ENCODE measurements at regions not wholly inside any gene's neighbourhood (a gene's known extent, or its start where the extent isn't known, plus 50 kb on each side); places are given as distances from the start of the nearest gene placed in this dataset.

DNA sequence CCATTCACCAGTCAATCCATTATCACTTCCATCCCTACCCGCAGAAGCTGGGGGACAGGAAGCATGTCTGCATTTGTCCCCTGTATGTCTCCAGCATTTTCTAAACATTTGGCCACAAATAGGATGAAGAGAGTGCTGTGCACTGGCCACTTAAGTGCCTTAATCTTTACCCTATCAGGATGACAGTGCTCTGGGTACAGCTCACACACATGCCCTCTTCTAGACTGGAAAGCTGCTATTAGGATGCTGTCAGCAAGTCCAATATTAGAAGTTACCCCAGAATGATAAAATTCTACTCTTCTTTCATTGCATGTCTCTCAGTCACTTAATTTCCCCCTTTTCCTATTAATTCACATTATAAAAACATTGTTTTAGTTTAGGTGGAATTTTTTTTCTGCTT, 168.4 kb downstream of the RASEF start:
- H3K9me3 ChIP-seq: no peaks in the 10 kb centered on the region
- ATAC-seq: no peak
- TF ChIP-seq, protein P1, sequence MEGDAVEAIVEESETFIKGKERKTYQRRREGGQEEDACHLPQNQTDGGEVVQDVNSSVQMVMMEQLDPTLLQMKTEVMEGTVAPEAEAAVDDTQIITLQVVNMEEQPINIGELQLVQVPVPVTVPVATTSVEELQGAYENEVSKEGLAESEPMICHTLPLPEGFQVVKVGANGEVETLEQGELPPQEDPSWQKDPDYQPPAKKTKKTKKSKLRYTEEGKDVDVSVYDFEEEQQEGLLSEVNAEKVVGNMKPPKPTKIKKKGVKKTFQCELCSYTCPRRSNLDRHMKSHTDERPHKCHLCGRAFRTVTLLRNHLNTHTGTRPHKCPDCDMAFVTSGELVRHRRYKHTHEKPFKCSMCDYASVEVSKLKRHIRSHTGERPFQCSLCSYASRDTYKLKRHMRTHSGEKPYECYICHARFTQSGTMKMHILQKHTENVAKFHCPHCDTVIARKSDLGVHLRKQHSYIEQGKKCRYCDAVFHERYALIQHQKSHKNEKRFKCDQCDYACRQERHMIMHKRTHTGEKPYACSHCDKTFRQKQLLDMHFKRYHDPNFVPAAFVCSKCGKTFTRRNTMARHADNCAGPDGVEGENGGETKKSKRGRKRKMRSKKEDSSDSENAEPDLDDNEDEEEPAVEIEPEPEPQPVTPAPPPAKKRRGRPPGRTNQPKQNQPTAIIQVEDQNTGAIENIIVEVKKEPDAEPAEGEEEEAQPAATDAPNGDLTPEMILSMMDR (IDR thresholded peaks at IDR 0.05): no peak
- no peak overlapping the region for H3K27ac ChIP-seq
- no peaks in the 10 kb centered on the region for H3K27me3 ChIP-seq (ENCODE audit: insufficient read depth in 3 of 3, low read length in 2 of 3)
- 63 to 83% (median 81%) methylated on average over 1 of the region's 1 CpG for WGBS, 3 donors
- no peak for DNase-seq
- no peaks in the 10 kb centered on the region for H3K36me3 ChIP-seq (ENCODE audit: insufficient read depth in 1 of 2, low read depth in 1 of 2)
- intact Hi-C loops (cut with DNase I): no loop called here
- H3K4me1 ChIP-seq: no peaks in the 10 kb centered on the region
- no peak overlapping the region for H3K4me3 ChIP-seq

DNA sequence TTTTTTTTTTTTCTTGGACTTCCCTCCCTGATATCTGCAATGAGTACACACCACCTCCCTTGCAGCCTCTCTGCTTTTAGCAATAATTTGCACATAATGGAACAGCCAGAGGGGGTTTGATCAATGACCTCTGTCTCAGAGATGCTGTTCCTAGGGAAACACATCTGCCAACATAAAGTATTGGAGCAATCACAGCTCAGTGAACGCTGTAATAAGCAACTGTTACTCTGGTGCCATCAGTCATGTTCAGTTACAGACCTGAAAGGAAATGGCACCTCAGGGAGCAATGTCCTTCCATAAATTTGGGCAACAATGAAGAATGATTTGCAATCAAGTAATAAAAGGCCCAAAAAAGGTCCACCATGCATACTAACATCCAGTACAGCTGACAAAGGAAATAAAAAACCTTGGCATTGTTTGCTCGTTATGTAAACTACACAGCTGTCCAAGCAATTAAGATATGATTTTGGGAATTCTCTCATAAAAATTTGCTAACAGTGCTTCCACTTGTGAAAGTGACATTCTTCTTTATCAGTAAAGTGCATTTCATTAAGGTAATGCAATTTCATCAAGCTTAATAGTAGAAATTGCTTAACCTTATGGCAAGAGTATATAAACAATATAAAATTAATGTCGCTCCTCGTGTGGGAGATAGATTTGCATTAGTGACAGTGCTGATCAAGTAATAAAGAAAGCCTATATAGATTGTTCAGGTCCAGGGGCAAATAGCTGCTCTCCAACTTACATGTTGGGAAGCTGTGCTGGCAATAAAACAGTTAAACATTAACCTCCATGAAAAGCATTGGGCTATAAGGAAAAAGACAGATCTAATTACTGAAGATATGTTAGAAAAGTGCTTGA, 167.8 kb downstream of the RASEF start:
- intact Hi-C loops (cut with DNase I): no loop called here
- 48 to 49% (median 49%) methylated on average over 4 of the region's 4 CpGs for WGBS, 3 donors
- TF ChIP-seq, protein P1 (IDR thresholded peaks at IDR 0.05): no peak

DNA sequence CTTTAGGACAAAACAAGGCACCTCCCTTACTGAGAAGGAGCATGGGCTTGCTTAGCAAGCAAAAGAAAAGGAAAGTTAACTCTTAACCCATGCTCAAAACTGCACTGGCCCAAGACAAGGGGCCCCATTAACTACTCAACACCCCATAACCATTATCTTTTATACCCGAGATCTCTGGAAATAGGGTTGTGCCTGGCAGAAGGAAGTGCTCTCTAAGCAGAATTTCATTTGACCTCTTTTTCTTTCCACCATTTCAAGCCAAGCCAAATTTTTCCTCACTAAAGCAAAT, 167.2 kb downstream of the RASEF start:
- H3K4me3 ChIP-seq: no peak overlapping the region
- no peaks in the 10 kb centered on the region for H3K4me1 ChIP-seq
- intact Hi-C loops (cut with DNase I): no loop called here
- DNase-seq (no peak), ATAC-seq (no peak)
- H3K9me3 ChIP-seq: no peaks in the 10 kb centered on the region
- H3K27me3 ChIP-seq (ENCODE audit: insufficient read depth in 3 of 3, low read length in 2 of 3): no peaks in the 10 kb centered on the region
- 48 to 69% (median 51%) methylated on average over 1 of the region's 1 CpG for WGBS, 3 donors
- no peaks in the 10 kb centered on the region for H3K36me3 ChIP-seq (ENCODE audit: insufficient read depth in 1 of 2, low read depth in 1 of 2)
- no peak overlapping the region for H3K27ac ChIP-seq
- TF ChIP-seq, protein P1 (IDR thresholded peaks at IDR 0.05): no peak

More for the DNA sequence above, 167.8 kb downstream of the RASEF start:
- H3K9me3 ChIP-seq: no peaks in the 10 kb centered on the region
- DNase-seq (no peak), ATAC-seq (no peak)
- no peaks in the 10 kb centered on the region for H3K36me3 ChIP-seq (ENCODE audit: insufficient read depth in 1 of 2, low read depth in 1 of 2)
- no peak overlapping the region for H3K27ac ChIP-seq
- no peaks in the 10 kb centered on the region for H3K27me3 ChIP-seq (ENCODE audit: insufficient read depth in 3 of 3, low read length in 2 of 3)
- H3K4me3 ChIP-seq: no peak overlapping the region
- H3K4me1 ChIP-seq: no peaks in the 10 kb centered on the region

DNA sequence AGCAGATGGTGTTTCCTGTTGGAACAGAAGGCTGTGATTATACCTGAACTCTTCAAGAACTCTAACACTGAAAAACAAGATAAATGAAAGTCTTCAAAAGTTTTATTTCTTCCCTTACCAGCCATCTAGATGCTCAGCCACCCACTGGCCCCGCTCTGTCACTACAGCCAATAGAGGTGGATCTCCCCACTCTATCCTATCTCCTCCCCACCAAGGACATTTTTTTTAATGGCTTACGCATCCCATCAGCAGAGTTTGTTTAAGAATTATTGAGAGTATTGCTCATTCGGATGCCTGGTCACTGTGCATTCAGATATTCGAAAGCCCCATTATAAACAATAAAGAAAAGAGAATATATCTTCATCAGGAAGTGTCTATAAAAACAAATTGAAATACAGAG, 159.4 kb downstream of the RASEF start:
- no peaks in the 10 kb centered on the region for H3K4me1 ChIP-seq
- DNase-seq (no peak), ATAC-seq (no peak)
- intact Hi-C loops (cut with DNase I): no loop called here
- TF ChIP-seq, protein P1 (IDR thresholded peaks at IDR 0.05): no peak
- H3K27ac ChIP-seq: no peak overlapping the region
- WGBS, 3 donors: 86 to 89% (median 87%) methylated on average over 4 of the region's 4 CpGs
- H3K4me3 ChIP-seq: no peak overlapping the region
- H3K36me3 ChIP-seq (ENCODE audit: insufficient read depth in 1 of 2, low read depth in 1 of 2): no peaks in the 10 kb centered on the region
- no peaks in the 10 kb centered on the region for H3K27me3 ChIP-seq (ENCODE audit: insufficient read depth in 3 of 3, low read length in 2 of 3)
- no peaks in the 10 kb centered on the region for H3K9me3 ChIP-seq

DNA sequence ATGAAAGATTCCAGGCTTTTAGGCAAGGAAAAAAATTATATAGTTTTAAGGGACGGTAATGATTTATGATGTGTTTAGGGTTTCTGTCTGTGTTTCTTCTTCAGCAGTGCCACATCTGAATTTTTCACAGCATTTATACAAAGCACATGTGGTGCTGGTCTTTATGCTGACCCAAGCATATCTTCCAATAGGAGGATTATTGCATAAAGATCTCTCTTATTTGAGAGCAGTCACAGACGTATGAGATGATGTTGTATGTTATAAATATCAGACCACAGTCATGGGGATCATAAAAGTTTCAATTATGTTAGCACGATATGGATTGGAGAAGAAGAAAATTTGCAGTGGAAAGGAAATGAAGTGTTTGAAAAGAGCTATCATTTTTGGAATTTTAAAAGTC, 150.9 kb downstream of the RASEF start:
- 39 to 47% (median 45%) methylated on average over 3 of the region's 3 CpGs for WGBS, 3 donors
- intact Hi-C loops (cut with DNase I): no loop called here
- no peak for ATAC-seq

More for the DNA sequence above, 150.9 kb downstream of the RASEF start:
- DNase-seq: no peak
- Histone ChIP-seq H3K27ac (no peak overlapping the region), H3K4me1 (no peaks in the 10 kb centered on the region), H3K9me3 (no peaks in the 10 kb centered on the region), H3K36me3 (ENCODE audit: insufficient read depth in 1 of 2, low read depth in 1 of 2) (no peaks in the 10 kb centered on the region), H3K4me3 (no peak overlapping the region), H3K27me3 (ENCODE audit: insufficient read depth in 3 of 3, low read length in 2 of 3) (peaks cover 0 to 3% (median 0%) of the 10 kb centered on the region in 3 donors)
- TF ChIP-seq, protein P1 (IDR thresholded peaks at IDR 0.05): no peak

Data from psoas muscle (tissue), 7 donors.